Sigmoid colon (tissue), 3 donors: ENCODE measurements at regions not wholly inside any gene's neighbourhood (a gene's known extent, or its start where the extent isn't known, plus 50 kb on each side); places are given as distances from the start of the nearest gene placed in this dataset.

Experiments used
- POLR2A ChIP-seq, 2 donors: fragments of 450-650 bp; IDR thresholded peaks; one replicate each; pipeline ENCODE4 v1.6.1; 2016; ENCODE audit warnings: antibody characterized with exemption in 2 of 2, mild to moderate bottlenecking in 2 of 2, moderate library complexity in 2 of 2
- TF ChIP-seq, protein P1 (sequence below), 4 experiments: fragments of 450-650 bp in 3 of 4; fragments of 200-600 bp in 1 of 4; IDR thresholded peaks; one replicate each; pipeline ENCODE4 v1.5.1; 2016 to 2019; ENCODE audit warnings: antibody characterized with exemption in 4 of 4, mild to moderate bottlenecking in 3 of 4, moderate library complexity in 2 of 4

DNA sequence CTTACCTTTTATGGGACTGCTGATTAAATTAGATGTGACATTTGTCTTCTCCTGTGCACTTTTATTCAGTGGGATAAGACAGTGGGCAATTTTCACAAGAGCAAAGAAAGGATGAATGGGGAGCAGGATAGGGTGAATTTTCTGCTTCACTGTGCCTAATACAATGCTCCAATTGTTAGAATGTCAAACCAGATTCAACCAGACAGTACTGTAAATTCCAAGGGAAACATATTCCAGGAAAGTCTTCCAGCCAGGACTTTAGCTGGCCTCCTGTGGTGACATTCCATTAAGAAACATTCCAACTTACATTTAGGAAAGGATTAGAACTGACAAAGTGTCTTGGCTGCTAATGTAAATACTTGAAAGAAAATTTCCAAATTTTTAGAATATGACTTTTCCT is 100.1 kb upstream of the PROK2 start:
- TF ChIP-seq, protein P1, sequence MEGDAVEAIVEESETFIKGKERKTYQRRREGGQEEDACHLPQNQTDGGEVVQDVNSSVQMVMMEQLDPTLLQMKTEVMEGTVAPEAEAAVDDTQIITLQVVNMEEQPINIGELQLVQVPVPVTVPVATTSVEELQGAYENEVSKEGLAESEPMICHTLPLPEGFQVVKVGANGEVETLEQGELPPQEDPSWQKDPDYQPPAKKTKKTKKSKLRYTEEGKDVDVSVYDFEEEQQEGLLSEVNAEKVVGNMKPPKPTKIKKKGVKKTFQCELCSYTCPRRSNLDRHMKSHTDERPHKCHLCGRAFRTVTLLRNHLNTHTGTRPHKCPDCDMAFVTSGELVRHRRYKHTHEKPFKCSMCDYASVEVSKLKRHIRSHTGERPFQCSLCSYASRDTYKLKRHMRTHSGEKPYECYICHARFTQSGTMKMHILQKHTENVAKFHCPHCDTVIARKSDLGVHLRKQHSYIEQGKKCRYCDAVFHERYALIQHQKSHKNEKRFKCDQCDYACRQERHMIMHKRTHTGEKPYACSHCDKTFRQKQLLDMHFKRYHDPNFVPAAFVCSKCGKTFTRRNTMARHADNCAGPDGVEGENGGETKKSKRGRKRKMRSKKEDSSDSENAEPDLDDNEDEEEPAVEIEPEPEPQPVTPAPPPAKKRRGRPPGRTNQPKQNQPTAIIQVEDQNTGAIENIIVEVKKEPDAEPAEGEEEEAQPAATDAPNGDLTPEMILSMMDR (IDR thresholded peaks at IDR 0.05) = no peak
- TF ChIP-seq POLR2A (IDR thresholded peaks at IDR 0.05) = no peak
